CD4-positive, alpha-beta T cell treated with Interleukin-17A for 4 hours (primary cell): ENCODE measurements at regions not wholly inside any gene's neighbourhood (a gene's known extent, or its start where the extent isn't known, plus 50 kb on each side); places are given as distances from the start of the nearest gene placed in this dataset.

Experiments
- DNase-seq: peaks from one replicate; pipeline ENCODE4 v3.0.0-alpha.2; 2020; ENCODE audit warnings: mixed read lengths

DNA sequence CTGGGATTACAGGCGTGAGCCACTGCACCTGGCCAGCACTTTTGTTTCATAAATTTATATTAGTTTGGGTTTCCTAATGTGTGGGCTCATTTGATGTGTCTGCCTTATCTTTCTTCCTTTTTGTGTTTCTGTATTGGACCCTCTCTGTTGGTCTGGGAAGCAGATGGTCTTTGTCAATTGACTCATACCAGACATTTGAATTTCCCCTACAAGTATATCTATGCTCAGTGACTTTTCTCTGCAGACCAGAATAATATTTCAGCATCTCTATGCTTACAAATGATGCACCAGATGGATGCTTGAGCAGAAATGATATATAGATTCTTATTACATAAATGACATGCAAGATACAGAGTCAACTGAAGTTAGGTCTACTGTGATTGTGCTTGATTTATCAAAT is 329.9 kb upstream of the SLCO3A1 start:
- no peak for DNase-seq

- no peak for DNase-seq
Measured at GRCh38 chr15:91524534-91524933, 329.0 kb upstream of the SLCO3A1 start.

DNA sequence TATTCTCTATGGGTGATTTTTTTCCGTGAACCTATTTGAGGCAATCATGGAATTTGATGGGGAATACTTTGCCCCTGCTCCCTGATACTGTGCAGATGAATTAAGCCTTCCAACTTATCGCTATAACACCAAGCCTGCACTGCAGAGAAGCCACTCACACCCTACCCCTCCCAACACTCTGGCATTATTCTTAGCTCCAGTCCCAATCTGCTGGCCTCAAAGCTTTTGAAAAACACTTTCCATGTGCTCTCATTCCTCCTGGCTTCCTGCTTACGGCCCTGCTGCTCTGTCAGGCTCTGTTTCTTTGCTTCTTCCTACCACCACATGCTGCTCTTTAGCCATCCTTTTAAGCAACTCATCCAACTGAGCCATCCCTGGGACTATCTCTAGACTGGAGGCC is 327.8 kb upstream of the SLCO3A1 start:
- DNase-seq = no peak

DNA sequence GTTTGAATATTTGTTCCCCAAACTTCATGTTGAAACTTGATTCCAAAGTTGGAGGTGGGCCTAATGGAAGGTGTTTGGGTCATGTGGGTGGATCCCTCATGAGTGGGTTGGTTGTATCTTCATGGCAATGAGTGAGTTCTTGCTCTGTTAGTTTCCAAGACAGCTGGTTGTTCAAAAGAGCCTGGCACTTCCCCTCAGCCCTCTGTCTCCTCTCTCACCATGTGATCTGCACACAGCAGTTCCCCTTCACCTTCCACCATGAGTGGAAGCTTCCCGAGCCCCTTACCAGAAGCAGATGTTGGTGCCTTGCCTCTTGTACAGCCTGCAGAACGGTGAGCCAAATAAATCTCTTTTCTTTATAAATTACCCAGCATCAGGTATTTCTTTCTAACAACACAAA is 327.1 kb upstream of the SLCO3A1 start:
- no peak for DNase-seq

GRCh38 chr15:91528801-91529200 is 324.7 kb upstream of the SLCO3A1 start:
- DNase-seq = no peak

DNA sequence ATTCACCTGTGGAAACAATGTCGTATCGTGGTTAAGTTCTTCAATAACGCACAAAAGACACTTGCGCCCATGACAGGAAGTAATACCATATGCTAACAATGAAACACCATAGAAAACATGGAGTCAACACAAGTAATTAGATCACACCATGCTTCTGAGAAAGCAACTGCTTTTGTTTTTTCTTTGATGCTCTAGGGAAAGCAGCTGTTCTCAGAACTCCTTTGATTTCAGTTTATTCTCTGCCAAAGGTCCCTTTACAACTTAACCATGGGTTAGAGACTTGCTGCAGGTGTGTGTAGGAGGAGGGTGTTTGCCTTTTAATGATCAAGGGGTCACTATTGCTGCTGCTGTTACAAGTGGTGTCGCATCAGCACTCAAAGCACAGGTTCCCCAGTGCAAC is 324.0 kb upstream of the SLCO3A1 start:
- DNase-seq = no peak

GRCh38 chr15:91530279-91530678 is 323.2 kb upstream of the SLCO3A1 start:
- no peak for DNase-seq

- no peak for DNase-seq
Measured at GRCh38 chr15:91530956-91531582, 322.4 kb upstream of the SLCO3A1 start.

DNA sequence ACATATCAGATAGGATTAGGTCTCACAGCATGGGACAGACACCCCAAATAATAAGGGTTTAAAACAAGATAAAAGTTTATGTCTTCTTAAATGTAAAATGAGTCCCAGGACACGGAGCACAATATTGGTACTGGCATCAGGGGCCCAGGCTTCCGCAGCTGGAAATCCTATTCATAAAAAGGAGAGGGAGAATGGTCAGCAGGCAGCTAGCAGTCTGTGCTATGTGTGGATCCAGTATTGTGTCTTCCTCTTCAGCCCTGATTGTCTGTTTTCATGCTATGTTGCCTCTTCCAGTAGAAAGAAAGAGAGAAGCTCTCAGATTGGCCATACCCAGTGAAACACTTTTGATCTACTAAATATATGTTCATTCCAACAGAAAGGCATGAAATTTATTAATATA is 319.3 kb upstream of the SLCO3A1 start:
- DNase-seq = no peak

- no peak for DNase-seq
Measured at GRCh38 chr15:91534976-91535375, 318.5 kb upstream of the SLCO3A1 start.

DNA sequence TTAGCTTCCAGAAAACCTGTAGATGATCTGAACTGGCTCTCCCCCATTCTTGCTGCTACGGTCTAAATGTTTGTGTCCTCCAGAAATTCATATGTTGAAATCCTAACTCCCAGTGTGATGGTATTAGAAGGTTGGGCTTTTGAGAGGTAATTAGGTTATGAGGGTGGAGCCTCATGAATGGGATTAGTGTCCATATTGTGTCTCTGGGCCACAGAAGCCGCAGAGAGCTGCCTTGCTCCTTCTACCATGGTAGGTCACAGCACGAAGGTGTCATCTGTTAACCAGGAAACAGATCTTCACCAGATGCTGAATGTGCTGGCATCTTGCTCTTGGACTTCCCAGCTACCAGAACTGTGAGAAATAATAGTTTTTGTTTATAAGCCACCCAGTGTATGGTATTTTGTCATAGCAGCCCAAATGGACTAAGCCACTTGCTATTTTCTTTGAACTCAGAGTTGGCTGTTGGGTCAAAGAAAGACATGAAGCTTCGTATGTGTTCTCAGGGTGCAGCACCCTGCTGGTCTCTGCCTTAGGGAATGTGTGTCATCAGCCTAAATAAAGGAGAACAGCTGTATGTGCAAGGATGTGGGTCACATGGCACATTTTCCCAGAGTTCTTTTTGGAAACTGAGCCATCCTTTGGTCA is 317.5 kb upstream of the SLCO3A1 start:
- DNase-seq = no peak

- no peak for DNase-seq
Measured at GRCh38 chr15:91537856-91538255, 315.7 kb upstream of the SLCO3A1 start.

- no peak for DNase-seq
Measured at GRCh38 chr15:91538782-91539181, 314.7 kb upstream of the SLCO3A1 start.

GRCh38 chr15:91541286-91541685 is 312.2 kb upstream of the SLCO3A1 start:
- DNase-seq = no peak

- DNase-seq = no peak
Measured at GRCh38 chr15:91542226-91542625, 311.3 kb upstream of the SLCO3A1 start.

DNA sequence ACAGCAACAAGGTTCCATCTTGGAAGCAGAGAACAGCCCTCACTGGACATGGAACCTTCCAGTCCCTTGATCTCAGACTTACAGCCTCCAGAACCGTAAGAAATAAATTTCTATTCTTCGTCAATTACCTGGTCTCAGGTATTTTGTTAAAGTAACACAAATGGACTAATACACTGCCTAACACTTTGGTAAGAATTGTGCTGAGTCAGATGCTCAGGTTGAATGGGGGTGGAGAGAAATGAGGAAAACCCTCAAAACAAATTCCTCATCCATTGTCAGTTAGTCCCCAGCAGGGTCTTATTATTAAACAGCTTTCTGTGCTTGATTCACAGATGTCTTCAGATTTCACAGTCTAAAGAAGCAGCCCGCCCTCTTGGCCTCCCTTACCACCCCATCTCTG is 306.2 kb upstream of the SLCO3A1 start:
- no peak for DNase-seq

GRCh38 chr15:91548549-91548948 is 305.0 kb upstream of the SLCO3A1 start:
- no peak for DNase-seq

DNA sequence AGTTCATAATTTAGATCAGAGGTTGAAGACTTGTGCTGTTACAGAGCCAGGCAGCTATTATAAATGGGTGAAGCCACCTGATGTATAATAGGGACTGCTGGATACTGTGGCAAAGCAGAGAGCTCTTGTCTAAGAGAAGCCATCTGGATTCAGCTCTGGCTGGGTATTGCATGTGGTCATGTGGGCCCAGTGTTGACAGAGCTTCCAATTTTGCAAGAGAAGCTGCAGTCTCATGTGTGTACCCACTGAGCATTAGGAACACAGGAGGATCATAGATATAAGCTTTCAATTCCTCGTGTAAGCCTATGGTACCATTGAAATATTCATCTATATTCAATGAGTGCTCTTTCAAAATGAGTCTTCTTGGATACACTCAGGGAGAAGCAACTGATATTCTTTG is 303.9 kb upstream of the SLCO3A1 start:
- DNase-seq = no peak

- no peak for DNase-seq
Measured at GRCh38 chr15:91552555-91552954, 301.0 kb upstream of the SLCO3A1 start.

DNA sequence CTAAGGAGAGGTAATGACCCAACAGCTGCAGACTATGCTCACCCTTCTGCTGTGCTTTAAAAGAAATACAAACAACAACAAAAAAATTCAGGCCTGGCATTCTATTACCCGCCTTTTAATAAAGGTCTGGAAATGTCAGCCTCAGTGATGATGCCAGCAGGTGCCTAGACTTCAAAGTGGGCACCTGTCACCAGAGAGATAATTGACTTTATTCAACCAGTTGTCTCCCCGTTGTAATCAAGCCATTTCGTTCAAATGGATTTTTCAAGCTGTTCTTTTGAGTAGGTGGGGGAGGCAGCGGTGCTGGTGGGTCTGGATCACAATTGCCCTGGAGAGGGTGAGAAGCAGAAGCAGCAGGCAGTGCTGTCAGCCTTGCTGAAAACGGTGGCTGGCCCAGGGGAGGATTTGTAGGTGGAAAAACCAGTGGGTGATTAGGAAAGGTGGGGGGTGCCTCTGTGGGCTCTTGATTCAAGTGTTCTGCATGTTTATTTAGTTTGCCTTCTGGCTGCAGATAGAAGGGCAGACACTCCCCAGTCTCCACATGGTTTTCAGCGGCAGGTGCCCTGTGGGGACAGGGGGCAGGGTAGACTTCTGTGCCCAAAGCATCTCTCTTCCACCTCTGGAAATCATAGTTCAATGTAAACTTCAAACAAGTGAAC is 300.2 kb upstream of the SLCO3A1 start:
- DNase-seq = no peak

GRCh38 chr15:91555312-91555711 is 298.2 kb upstream of the SLCO3A1 start:
- no peak for DNase-seq

DNA sequence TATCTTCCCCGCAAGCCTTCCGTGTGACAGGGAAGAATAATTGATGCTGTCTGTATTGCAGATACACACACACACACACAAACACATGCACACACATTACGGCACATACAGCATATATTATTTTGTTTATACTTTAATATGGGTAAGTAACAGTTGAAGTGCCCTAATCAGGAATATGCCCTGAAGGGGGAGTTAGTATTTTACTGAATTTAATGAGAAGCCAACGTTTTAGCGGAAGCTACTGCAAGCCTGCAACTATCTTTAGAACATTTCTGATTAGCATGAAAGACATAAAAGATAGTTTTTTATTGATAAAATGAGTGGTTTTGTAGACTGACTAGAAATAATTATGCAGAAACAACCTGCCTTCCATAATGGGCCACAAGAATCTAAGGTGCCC is 296.6 kb upstream of the SLCO3A1 start:
- no peak for DNase-seq

GRCh38 chr15:91559066-91559465 is 294.4 kb upstream of the SLCO3A1 start:
- no peak for DNase-seq

- no peak for DNase-seq
Measured at GRCh38 chr15:91561371-91562100, 292.0 kb upstream of the SLCO3A1 start.
